Activated naive CD4-positive, alpha-beta T cell treated with anti-CD3 and anti-CD28 coated beads, Interleukin-2, amount 50 U/mL, for 24 hours (primary cell): ENCODE measurements at regions not wholly inside any gene's neighbourhood (a gene's known extent, or its start where the extent isn't known, plus 50 kb on each side); places are given as distances from the start of the nearest gene placed in this dataset.

Source experiments
- H3K27ac Mint-ChIP-seq: one replicate; pipeline ENCODE4 v1.8.0; 2021; ENCODE audit warnings: mild to moderate bottlenecking, mixed read lengths
- H3K27me3 Mint-ChIP-seq: one replicate; pipeline ENCODE4 v1.8.0; 2021; ENCODE audit warnings: mixed read lengths
- H3K36me3 Mint-ChIP-seq: one replicate; pipeline ENCODE4 v1.8.0; 2021; ENCODE audit warnings: mixed read lengths
- H3K4me1 Mint-ChIP-seq: one replicate; pipeline ENCODE4 v1.8.0; 2021; ENCODE audit warnings: mixed read lengths
- H3K4me3 Mint-ChIP-seq: one replicate; pipeline ENCODE4 v1.8.0; 2021; ENCODE audit warnings: mild to moderate bottlenecking, mixed read lengths
- H3K9me3 Mint-ChIP-seq: one replicate; pipeline ENCODE4 v1.8.0; 2021; ENCODE audit warnings: mixed read lengths

DNA sequence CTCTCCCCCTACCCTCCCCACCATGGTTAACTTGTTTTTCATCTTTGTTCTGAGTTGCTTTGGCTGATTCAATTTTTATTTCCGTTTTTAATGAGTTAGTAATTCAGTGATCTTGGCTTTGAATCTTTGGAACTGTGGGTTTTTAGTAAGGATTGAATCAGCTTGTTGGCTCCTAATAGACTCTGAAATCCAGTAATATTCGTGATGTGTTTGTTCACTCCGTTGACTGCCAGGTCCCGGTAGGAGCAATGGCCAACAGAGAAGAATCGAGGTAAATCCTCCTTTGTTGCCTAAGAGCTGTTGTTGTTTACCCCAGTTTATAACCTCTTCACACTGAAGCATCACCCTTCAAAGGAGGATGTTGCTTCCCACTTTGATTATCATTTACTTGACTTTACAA is 92.7 kb downstream of the PCSK1 start:
- Mint-ChIP-seq H3K27me3 (peaks cover 2% of the 10 kb centered on the region), H3K4me1 (peaks cover 16% of the 10 kb centered on the region), H3K4me3 (no peak overlapping the region), H3K27ac (no peak overlapping the region), H3K36me3 (no peaks in the 10 kb centered on the region), H3K9me3 (no peaks in the 10 kb centered on the region)

GRCh38 chr5:96339862-96340261 is 93.2 kb downstream of the PCSK1 start:
- no peaks in the 10 kb centered on the region for H3K36me3 Mint-ChIP-seq
- H3K4me1 Mint-ChIP-seq: peaks cover 11% of the 10 kb centered on the region
- H3K9me3 Mint-ChIP-seq: no peaks in the 10 kb centered on the region
- H3K27ac Mint-ChIP-seq: no peak overlapping the region
- H3K27me3 Mint-ChIP-seq: peaks cover 2% of the 10 kb centered on the region
- no peak overlapping the region for H3K4me3 Mint-ChIP-seq

DNA sequence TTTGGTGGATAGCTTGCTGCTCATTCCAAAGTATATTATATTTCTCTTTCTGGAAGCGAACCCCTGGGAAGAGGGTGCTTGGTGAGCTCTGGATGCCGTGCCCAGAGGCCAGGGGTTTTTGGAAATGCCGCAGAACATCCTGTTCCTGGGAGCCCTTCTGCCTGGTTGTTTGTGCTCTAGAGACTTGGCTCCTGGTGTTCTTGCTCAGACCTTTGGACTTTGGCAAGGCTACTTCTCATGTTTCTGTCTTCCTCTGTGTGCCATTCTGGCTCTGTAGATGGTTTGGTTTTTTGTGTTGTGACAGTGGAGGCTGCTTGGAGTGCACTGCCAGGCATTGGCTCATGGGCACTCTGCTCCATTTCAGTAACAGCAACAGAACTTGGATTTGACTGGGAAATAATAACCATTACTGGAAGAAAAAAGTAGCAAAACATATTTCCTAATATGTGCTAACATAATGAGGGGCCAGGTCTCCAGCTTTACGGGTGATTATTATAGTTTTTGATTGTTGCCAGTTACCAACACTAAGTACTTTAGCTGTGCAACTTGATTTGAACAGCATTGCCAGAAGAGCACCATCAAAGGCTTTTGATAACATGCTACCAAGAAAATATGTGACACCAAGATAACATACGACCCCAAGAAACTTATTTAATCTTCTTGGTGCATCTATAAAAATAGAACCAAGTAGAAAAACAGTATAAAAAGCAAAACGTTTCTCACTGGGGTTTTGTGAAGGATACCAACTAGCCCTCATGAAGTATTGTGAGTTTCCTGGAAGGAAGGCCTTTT is 94.2 kb downstream of the PCSK1 start:
- H3K9me3 Mint-ChIP-seq: no peaks in the 10 kb centered on the region
- no peak overlapping the region for H3K4me3 Mint-ChIP-seq
- no peak overlapping the region for H3K27ac Mint-ChIP-seq
- H3K4me1 Mint-ChIP-seq: peaks cover under 1% of the 10 kb centered on the region
- no peaks in the 10 kb centered on the region for H3K36me3 Mint-ChIP-seq
- peaks cover 2% of the 10 kb centered on the region for H3K27me3 Mint-ChIP-seq

GRCh38 chr5:96338091-96338490 is 95.0 kb downstream of the PCSK1 start:
- Mint-ChIP-seq H3K27me3 (peaks cover 2% of the 10 kb centered on the region), H3K4me1 (no peaks in the 10 kb centered on the region), H3K27ac (no peak overlapping the region), H3K4me3 (no peak overlapping the region), H3K36me3 (no peaks in the 10 kb centered on the region), H3K9me3 (no peaks in the 10 kb centered on the region)

DNA sequence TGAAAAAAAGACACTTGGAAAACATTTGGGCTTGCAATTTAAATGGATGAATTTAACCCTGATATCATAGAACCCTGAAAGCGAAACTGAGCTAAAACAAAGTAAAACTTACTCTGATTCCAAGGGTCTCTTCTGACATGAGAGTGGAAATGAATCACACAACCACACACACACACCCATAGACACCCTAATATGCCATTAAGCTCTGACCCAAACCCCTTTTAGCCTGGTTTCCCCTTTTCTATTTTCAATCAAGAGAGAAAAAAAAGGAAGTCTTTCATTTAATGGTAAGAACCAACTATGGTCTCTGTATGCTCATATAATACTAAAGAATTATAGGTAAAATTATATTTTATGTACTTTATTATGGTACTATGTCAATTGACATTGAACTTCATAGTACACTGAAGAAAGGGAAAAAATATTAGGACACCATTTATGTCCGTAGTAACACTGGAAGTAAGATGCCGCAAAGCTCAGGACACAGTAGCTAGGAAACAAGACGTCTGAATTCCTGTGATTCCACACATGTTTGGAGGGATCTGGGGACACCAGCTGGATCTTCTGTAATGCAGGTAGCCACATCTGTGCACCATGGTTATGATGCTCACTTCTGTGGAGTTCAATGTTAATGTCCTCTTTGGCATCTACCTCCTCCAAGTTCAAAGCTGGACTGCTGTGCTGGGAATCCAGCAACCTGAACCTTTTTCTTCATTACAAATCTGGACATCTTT is 95.8 kb downstream of the PCSK1 start:
- Mint-ChIP-seq H3K36me3 (no peaks in the 10 kb centered on the region), H3K27me3 (peaks cover 2% of the 10 kb centered on the region), H3K4me3 (no peak overlapping the region)

DNA sequence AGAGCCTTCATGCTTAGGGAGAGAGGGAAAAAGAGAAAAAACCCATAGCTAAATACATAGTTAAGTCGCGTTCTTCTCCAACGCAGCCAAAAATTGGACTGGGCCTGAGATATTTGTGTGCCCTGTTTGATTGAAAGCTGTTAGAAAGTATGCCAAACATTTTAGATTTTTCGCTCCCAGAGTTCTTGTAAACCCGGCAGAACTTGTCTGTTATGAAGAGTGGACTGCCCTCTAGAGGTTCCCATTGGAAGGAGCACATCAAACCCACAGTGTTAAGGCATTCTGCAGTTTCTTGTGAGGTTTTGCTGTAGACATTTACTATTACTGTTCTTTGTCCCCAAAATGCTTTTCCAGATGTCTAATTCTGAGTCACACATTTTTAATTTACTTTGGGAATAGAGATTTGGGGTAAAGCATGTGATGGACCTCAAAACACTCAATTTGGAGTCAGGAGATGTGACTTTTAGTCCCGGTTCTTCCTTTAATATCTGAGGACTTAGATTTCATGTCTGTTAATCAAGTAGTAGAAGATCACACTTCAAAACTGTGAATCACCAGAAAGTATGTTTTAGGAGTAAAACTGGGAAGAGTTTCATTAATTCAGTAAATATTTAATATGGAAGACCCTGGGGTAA is 96.6 kb downstream of the PCSK1 start:
- H3K9me3 Mint-ChIP-seq: no peaks in the 10 kb centered on the region

More for the DNA sequence above, 95.8 kb downstream of the PCSK1 start:
- no peaks in the 10 kb centered on the region for H3K4me1 Mint-ChIP-seq
- no peaks in the 10 kb centered on the region for H3K9me3 Mint-ChIP-seq
- H3K27ac Mint-ChIP-seq: no peak overlapping the region

DNA sequence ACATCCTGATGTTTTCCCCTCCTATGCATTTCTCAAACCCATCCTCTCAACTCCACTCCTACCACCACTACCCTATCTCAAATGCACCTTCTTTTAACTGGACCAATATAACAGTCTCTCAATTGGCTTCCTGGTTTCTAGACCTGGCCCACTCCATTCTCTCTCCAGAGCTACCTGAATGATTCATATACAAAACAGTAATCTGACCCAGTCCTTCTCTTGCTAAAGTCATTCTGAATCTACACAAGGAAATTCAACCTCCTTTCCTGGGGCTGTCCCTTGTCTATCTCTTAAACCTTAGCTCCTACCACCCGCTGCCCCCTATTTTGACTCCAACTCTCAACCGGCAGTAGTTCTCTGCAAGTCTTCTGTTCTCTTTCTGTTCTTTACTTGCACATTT is 97.2 kb downstream of the PCSK1 start:
- H3K27me3 Mint-ChIP-seq: peaks cover 2% of the 10 kb centered on the region
- no peaks in the 10 kb centered on the region for H3K36me3 Mint-ChIP-seq
- no peak overlapping the region for H3K27ac Mint-ChIP-seq
- no peaks in the 10 kb centered on the region for H3K9me3 Mint-ChIP-seq
- H3K4me3 Mint-ChIP-seq: no peak overlapping the region
- H3K4me1 Mint-ChIP-seq: no peaks in the 10 kb centered on the region

More for the DNA sequence above, 96.6 kb downstream of the PCSK1 start:
- H3K4me1 Mint-ChIP-seq: no peaks in the 10 kb centered on the region
- H3K27me3 Mint-ChIP-seq: peaks cover 2% of the 10 kb centered on the region
- no peak overlapping the region for H3K4me3 Mint-ChIP-seq
- H3K27ac Mint-ChIP-seq: no peak overlapping the region
- no peaks in the 10 kb centered on the region for H3K36me3 Mint-ChIP-seq

- Mint-ChIP-seq H3K27ac (no peak overlapping the region), H3K9me3 (no peaks in the 10 kb centered on the region), H3K36me3 (no peaks in the 10 kb centered on the region), H3K4me3 (no peak overlapping the region), H3K4me1 (no peaks in the 10 kb centered on the region), H3K27me3 (peaks cover 1% of the 10 kb centered on the region)
Observed at GRCh38 chr5:96333391-96333790, 99.7 kb downstream of the PCSK1 start.

GRCh38 chr5:96332535-96333366 is 100.3 kb downstream of the PCSK1 start:
- H3K36me3 Mint-ChIP-seq: no peaks in the 10 kb centered on the region

GRCh38 chr5:96331681-96332361 is 101.2 kb downstream of the PCSK1 start:
- Mint-ChIP-seq H3K9me3 (no peaks in the 10 kb centered on the region), H3K27ac (no peak overlapping the region), H3K27me3 (peaks cover 1% of the 10 kb centered on the region), H3K36me3 (no peaks in the 10 kb centered on the region), H3K4me1 (no peaks in the 10 kb centered on the region), H3K4me3 (no peak overlapping the region)

More at GRCh38 chr5:96332535-96333366, 100.3 kb downstream of the PCSK1 start:
- peaks cover 1% of the 10 kb centered on the region for H3K27me3 Mint-ChIP-seq
- no peak overlapping the region for H3K27ac Mint-ChIP-seq
- no peaks in the 10 kb centered on the region for H3K4me1 Mint-ChIP-seq
- no peak overlapping the region for H3K4me3 Mint-ChIP-seq
- H3K9me3 Mint-ChIP-seq: no peaks in the 10 kb centered on the region

GRCh38 chr5:96331210-96331609 is 101.8 kb downstream of the PCSK1 start:
- no peaks in the 10 kb centered on the region for H3K4me1 Mint-ChIP-seq
- H3K27ac Mint-ChIP-seq: no peak overlapping the region
- no peak overlapping the region for H3K4me3 Mint-ChIP-seq
- H3K9me3 Mint-ChIP-seq: no peaks in the 10 kb centered on the region
- peaks cover 1% of the 10 kb centered on the region for H3K27me3 Mint-ChIP-seq
- no peaks in the 10 kb centered on the region for H3K36me3 Mint-ChIP-seq

GRCh38 chr5:96330530-96331140 is 102.4 kb downstream of the PCSK1 start:
- Mint-ChIP-seq H3K27me3 (peaks cover 5% of the 10 kb centered on the region), H3K4me3 (no peak overlapping the region), H3K27ac (peak overlapping the region; percentile 24), H3K4me1 (no peaks in the 10 kb centered on the region), H3K9me3 (no peaks in the 10 kb centered on the region), H3K36me3 (no peaks in the 10 kb centered on the region)

- H3K27me3 Mint-ChIP-seq: peaks cover 5% of the 10 kb centered on the region
- H3K4me1 Mint-ChIP-seq: no peaks in the 10 kb centered on the region
- no peaks in the 10 kb centered on the region for H3K36me3 Mint-ChIP-seq
- no peaks in the 10 kb centered on the region for H3K9me3 Mint-ChIP-seq
- peak overlapping the region; percentile 24 for H3K27ac Mint-ChIP-seq
- H3K4me3 Mint-ChIP-seq: no peak overlapping the region
Observed at GRCh38 chr5:96329886-96330529, 103.0 kb downstream of the PCSK1 start.

DNA sequence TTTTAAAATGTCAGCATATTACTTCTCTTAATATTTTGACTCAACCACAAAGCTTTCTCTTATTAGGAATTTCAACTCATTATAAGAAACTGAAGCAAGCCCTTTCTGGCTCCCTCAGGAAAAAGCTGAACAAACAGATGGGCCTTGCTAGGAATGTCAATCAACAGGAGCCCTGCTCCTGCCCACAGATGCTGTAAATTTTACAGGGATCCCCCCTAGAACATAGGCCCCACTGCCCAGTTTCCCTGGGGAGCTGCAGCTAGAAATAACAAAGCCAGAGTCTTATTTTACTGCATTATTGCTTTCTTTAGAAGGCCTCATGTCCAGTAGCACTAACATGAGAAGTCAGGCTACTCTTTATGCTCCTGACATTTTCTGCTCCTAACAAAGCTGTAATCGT is 103.8 kb downstream of the PCSK1 start:
- Mint-ChIP-seq H3K9me3 (no peaks in the 10 kb centered on the region), H3K27me3 (peaks cover 5% of the 10 kb centered on the region), H3K4me1 (no peaks in the 10 kb centered on the region), H3K36me3 (no peaks in the 10 kb centered on the region), H3K27ac (no peak overlapping the region), H3K4me3 (no peak overlapping the region)
